ENCODE measurements at regions not wholly inside any gene's neighbourhood (a gene's known extent, or its start where the extent isn't known, plus 50 kb on each side); places are given as distances from the start of the nearest gene placed in this dataset.
"Not testable (repeated sequence)": the region's sequence is repeated elsewhere in the genome, so short reads cannot be mapped to it uniquely, and the experiment has no call there.

DNA sequence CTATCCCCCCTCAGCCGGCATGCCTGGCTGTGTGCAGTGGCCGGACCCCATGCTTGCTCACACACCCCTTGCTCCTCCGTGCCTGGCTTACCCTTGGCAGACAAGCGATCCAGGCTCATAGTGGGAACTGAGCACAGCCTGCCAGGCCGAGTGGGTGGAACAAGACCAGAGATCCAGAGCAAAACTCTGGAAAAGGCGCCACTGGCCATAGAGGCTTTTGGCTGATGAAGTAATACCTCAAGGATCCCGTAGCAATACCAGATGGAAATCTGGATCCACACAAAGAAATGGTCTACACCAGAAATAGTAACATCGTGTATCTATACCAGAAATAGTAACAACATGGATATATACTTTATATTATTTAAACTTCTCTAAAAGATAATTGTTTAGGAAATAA lies 1719.6 kb downstream of the SPATA31A7 start:
- DNase-seq (ENCODE audit: insufficient read length); FAIRE-seq: not testable (repeated sequence)

GRCh38 chr9:62912278-62912677 lies 1722.4 kb downstream of the SPATA31A7 start:
- FAIRE-seq, result not testable (repeated sequence)

GRCh38 chr9:62915168-62915567 lies 1725.3 kb downstream of the SPATA31A7 start:
- FAIRE-seq; DNase-seq (ENCODE audit: insufficient read length): not testable (repeated sequence)

More at GRCh38 chr9:62912278-62912677, 1722.4 kb downstream of the SPATA31A7 start:
- DNase-seq (ENCODE audit: insufficient read length), result not testable (repeated sequence)

- FAIRE-seq, result peak; percentile 99
- DNase-seq (ENCODE audit: insufficient read length), result not testable (repeated sequence)
Measured at GRCh38 chr9:62915661-62916060, 1725.8 kb downstream of the SPATA31A7 start.

- not testable (repeated sequence) for DNase-seq (ENCODE audit: insufficient read length); FAIRE-seq
Measured at GRCh38 chr9:62918648-62919385, 1729.0 kb downstream of the SPATA31A7 start.

GRCh38 chr9:62931484-62931883 lies 1741.6 kb downstream of the SPATA31A7 start:
- FAIRE-seq; DNase-seq (ENCODE audit: insufficient read length): not testable (repeated sequence)

DNA sequence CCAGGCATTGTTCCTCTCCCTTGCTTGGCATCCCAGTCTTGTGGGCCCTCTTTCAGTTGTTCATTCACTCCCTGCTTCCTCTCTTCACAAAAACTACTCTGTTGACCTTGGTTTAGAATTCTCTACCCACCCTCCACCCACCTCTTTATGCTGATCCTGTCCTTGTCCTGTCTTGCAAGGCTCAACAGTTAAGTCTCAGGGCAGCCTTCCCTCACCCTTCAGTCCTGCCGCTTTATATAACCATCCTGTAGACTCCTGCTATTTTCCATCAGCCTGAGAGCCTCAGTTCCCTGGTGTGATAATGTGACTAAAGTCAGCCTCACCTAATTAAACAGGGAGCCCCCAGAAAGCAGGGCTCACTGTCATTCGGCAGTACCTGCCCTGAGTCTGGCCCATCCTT lies 1763.0 kb downstream of the SPATA31A7 start:
- FAIRE-seq; DNase-seq (ENCODE audit: insufficient read length): not testable (repeated sequence)
